ENCODE measurements at regions not wholly inside any gene's neighbourhood (a gene's known extent, or its start where the extent isn't known, plus 50 kb on each side); places are given as distances from the start of the nearest gene placed in this dataset.
"Not testable (repeated sequence)": the region's sequence is repeated elsewhere in the genome, so short reads cannot be mapped to it uniquely, and the experiment has no call there.

DNA sequence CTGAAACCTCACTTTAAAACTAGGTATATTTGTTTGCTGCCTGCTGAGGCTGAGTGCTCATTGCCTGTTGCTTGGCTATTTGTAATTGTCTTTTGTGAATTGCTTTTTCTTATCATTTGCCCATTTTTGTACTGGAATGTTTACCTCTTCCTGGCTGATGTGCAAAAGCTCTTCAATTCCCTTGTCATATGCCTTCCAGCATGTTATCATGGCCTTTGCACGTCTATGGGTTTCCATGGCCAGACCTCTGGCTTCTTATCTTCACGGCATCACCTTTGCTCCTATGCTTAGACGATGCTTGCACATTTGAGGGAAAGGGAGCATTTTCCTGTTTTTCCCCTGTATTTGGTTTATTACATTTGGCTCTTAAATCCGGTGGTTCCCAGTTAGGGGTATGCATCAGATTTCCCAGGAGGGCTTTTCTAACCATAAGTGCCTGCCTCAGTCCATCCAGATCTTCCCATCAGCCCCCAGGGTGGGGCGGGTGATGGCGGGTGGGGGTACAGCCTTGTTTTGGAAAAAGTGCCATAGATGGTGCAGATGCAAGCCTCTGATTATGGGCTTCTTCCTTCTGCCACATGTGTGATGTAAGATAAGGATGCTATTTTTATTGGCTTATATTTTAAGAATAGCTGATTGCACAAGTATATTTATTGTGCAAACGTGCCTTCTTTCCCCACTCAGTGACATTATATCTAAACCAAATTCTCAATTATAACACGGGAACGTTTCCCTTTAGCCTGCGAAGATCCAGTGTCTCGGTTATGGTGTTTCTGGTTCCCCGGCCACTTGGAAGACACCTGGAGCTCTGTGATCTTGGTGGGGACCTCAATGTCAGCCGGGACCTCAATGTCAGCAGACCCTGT, 70.6 kb upstream of the SEPTIN5 start:
- DNase-seq: no peak

GRCh38 chr22:19644314-19645223, 69.7 kb upstream of the SEPTIN5 start:
- DNase-seq: no peak

DNA sequence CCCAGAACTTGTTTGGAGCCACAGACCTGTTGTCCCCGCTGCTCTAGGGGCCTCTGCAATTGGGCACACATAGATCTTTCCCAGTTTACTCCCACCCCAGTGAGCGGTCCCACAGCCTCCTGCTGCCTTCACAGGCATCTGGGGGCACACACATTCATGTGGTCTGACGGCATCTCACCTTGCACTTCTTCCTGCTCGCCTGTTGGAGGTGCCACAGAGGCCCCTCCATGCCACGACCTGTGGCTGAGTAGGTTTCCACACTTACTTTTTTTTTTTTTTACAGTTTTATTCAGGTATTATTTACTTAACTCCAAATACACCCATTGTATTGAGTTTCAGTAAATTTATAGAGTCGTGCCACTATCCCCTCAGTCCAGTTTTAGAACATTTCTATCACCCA, 68.9 kb upstream of the SEPTIN5 start:
- no peak for DNase-seq

DNA sequence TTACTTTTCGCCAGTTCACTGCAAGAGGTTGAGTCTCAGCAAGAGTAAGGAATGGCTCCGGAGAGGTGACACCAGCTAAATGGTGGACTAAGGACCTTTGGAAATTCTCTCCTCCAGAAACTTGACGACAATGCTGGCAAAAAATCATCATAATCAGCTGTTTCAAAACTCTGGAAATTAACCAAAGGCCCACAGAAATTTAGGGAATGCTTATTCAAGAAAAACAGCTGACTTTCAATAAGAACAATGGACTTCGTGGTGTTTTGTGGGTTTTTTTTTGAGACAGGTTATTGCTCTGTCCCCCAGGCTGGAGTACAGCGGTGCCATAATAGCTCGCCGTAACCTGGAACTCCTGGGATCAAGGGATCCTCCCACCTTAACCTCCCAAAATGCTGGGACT, 68.4 kb upstream of the SEPTIN5 start:
- no peak for DNase-seq

GRCh38 chr22:19646383-19646782, 67.9 kb upstream of the SEPTIN5 start:
- DNase-seq: no peak

DNA sequence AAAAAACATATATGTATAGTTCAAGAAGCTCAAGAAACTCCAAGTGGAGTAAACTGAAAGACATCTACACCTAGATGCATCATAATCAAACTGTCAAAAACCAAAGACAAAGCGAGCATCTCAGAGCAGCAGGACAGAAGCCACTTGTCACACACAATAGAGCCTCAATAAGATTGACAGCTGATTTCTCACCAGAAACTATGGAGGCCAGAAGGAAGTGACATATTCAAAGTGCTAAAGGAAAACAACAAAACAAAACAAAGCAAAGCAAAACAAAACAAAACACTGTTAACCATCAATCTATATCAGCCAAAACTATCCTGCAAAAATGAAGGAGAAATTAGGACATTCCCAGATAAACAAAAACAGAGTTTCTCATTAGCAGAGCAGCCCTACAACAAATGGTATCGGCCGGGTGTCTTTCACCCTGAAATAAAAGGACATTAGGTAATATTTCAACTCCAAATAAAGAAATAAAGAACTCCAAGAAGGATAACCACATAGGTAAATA, 65.8 kb upstream of the SEPTIN5 start:
- no peak for DNase-seq

DNA sequence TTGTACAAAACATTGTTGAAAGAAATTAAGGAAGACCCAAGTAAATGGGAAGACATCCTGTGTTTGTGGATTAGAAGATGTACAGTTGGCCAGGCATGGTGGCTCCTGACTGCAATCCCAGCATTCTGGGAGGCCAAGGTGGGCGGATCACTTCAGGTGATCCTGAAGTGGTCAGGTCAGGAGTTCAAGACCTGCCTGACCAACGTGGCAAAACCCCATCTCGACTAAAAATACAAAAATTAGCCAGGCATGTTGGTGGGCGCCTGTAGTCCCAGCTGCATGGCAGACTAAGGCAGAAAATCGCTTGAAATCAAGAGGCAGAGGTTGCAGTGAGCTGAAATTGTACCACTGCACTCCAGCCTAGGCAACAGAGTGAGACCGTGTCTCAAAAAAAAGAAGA, 62.0 kb upstream of the SEPTIN5 start:
- no peak for DNase-seq

DNA sequence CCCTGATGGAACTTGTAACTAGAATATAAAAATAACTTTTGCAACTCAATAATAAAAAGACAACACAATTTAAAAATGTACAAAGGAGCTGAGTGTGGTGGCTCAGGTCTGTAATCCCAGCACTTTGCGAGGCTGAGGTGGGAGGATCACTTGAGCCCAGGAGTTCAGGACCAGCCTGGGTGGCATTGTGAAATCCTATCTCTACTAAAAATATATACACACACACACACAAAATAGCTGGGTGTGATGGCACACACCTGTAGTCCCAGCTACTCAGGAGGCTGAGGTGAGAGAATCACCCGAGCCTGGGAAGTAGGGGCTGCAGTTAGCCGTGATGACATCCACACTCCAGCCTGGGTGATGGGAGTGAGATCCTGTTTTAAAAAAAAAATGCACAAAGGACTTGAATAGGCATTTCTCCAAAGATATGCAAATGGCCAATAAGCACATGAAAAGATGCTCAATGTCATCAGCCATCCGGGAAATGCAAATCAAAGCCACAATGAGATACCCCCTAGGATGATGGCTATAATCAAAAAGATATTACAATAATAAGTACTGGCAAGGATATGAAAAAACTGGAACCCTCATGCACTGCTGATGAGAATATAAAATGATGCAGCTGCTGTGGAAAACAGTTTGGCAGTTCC, 59.8 kb upstream of the SEPTIN5 start:
- no peak for DNase-seq

GRCh38 chr22:19655399-19655798, 58.9 kb upstream of the SEPTIN5 start:
- no peak for DNase-seq

- DNase-seq: no peak
Measured at GRCh38 chr22:19656541-19657251, 57.6 kb upstream of the SEPTIN5 start.

DNA sequence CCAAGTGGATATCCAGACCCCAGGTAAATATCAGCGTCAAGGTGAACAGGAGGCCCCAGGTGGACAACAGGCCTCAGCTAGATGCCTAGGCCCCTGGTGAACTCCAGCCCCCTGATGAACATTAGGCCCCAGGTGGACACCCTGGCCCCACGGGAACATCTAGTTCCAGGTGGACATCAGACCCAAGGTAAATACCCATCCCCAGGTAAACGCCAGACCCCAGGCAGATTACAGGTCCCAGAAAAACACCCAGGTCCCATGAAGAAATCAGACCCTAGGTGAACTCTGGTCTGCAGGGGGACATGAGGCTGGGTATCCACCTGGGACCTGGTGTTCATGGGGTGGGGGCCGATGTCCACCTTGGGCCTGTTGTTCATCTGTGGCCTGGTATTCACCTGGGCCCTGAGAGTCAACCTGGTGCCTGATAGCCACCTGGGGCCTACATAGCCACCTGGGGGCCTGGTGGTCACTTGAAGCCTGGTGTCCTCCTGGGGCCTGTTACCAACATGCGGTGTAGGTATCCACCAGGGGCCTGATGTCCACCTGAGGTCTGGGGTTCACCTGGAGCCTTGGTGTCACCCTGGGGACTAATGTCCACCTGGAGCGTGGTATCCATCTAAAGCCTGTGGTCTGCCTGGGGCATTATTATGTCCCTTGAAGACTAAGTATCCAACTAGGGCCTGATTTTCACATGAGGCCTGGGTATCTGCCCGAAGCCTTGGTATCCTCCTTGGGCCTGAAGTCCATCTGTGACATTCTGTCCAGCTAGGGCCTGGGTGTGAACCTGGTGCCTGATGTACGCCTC, 56.8 kb upstream of the SEPTIN5 start:
- DNase-seq: no peak

- DNase-seq: no peak
Measured at GRCh38 chr22:19658057-19658966, 56.0 kb upstream of the SEPTIN5 start.

- DNase-seq: no peak
Measured at GRCh38 chr22:19658967-19659804, 55.1 kb upstream of the SEPTIN5 start.

DNA sequence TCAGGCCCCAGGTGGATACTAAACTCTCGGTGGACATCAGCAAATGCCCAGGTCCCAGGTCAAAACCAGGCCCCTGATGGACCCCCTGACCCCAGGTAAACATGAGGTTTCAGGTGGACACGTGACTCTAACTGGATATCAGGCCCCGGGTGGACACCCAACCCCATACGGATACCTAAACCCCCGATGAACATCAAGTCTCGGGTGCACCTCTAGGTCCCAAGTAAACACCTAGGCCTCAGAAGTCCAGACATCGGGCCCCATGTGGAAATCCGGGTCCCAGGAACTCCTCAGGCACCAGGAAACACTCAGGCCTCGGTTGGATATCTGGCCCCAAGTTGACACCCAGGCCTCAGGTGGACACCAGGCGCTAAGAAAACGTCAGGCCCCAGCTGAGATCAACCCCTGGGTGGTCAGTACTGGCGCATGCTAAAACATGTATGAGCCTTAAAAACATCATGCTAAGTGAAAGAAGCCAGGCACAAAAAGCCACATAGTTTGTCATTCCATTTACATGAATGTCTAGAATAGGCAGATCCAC, 54.4 kb upstream of the SEPTIN5 start:
- no peak for DNase-seq

- DNase-seq: not testable (repeated sequence)
Measured at GRCh38 chr22:19660583-19660982, 53.7 kb upstream of the SEPTIN5 start.

- no peak for DNase-seq
Measured at GRCh38 chr22:19661156-19661555, 53.1 kb upstream of the SEPTIN5 start.

DNA sequence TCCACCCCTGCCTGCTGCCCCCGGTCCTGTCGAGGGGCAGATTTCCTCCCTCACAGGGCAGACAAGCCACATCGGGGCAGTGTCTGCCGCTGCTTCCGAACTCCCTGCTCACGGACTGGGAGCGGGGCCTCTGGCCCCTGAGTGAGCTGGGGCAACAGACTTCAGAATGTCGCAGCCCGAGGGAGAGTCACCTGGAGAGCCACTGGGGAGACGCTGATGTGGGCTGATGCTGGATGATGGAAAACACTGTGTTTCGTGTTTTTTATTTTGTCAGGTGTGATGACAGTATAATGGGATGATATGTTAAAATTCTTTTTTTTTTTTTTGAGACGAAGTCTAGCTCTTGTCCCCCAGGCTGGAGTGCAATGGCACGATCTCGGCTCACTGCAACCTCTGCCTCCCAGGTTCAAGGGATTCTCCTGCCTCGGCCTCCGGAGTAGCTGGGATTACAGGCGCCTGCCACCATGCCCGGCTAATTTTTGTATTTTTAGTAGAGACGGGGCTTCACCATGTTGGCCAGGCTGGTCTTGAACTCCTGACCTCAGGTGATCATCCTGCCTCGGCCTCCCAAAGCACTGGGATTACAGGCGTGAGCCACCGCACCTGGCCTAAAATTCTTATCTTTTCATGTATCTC, 52.1 kb upstream of the SEPTIN5 start:
- DNase-seq: not testable (repeated sequence)

DNA sequence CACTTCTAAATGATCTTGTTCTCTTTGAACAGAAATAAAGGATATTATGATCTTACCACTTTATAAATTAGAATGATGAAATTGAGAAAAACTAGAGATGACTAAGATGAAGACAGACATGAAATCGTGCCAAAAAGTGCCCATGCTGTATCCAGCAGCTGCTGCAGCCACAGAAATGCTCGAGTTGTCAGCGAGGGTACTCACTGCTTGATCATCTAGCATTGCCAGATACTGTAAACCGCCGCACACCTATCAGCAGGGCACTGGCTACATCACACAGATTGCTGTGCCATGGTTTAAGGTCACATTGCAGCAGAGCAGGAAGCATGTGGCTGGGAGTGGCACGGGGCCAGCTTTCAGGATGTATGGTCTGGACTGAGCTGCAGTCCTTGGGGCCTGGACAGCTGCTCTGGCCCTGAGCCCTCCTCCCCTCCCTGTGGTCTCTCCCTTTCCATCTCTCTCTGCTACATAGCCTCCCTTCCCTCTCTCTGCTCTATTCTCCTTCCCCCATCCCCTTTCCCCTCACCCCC, 51.0 kb upstream of the SEPTIN5 start:
- no peak for DNase-seq

Data from activated CD4-positive, alpha-beta T cell treated with anti-CD3 and anti-CD28 coated beads, Interleukin-2, Interleukin-6, amounts not matched to agents 100 ng/mL and 50 ng/mL, durations not matched to agents 16 hours and 8 hours (primary cell).